GM19452 (cell line): ENCODE measurements at regions not wholly inside any gene's neighbourhood (a gene's known extent, or its start where the extent isn't known, plus 50 kb on each side); places are given as distances from the start of the nearest gene placed in this dataset.

Source experiments
- ATAC-seq: cut with Tn5 transposase; IDR thresholded peaks from one replicate; pipeline ENCODE4 v1.9.1; 2021; ENCODE audit not compliant: unreplicated experiment

- no peak for ATAC-seq
Measured at GRCh38 chr16:17877821-17878360, 407.1 kb upstream of the XYLT1 start.

DNA sequence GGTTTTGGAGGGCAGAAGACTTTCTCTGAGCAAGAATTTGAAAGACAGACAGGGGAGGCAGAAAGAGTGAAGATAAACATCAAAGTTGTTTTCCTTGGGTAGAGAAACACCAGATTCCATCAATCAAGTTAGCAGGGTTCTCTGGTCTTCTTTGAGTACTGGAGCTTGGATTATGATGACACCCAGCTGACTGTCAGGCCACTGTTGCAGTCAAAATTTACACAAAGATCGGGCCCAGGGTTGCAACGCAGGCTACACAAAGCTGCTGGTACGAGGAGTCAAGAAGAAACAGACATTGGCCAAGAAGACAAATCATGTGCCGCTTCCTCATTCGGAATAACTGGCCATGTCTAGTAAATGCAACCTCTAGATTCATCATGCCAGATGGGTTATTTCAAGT, 396.2 kb upstream of the XYLT1 start:
- no peak for ATAC-seq

GRCh38 chr16:17861981-17862479, 391.3 kb upstream of the XYLT1 start:
- no peak for ATAC-seq

DNA sequence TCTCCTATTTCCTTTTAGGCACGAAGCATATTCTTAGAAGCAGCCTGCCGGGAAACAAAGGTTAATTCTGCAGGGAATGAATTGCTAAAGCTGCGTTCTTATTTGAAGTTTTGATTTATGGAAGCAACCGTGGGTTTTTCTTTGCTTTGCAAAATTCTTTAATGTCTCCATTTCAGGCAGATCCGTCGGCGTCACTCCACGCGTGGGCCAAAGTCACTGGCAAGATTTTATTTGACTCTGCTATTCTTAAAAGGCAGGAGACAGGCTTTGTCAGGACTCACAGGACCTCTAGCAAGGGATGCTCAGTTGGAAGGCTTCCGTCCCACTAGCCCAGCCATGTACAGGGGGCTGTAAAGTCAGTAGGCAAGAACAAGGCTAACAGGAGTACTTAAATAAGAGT, 387.3 kb upstream of the XYLT1 start:
- ATAC-seq: no peak

GRCh38 chr16:17853958-17854357, 383.2 kb upstream of the XYLT1 start:
- no peak for ATAC-seq

GRCh38 chr16:17852977-17853702, 382.4 kb upstream of the XYLT1 start:
- ATAC-seq: no peak

DNA sequence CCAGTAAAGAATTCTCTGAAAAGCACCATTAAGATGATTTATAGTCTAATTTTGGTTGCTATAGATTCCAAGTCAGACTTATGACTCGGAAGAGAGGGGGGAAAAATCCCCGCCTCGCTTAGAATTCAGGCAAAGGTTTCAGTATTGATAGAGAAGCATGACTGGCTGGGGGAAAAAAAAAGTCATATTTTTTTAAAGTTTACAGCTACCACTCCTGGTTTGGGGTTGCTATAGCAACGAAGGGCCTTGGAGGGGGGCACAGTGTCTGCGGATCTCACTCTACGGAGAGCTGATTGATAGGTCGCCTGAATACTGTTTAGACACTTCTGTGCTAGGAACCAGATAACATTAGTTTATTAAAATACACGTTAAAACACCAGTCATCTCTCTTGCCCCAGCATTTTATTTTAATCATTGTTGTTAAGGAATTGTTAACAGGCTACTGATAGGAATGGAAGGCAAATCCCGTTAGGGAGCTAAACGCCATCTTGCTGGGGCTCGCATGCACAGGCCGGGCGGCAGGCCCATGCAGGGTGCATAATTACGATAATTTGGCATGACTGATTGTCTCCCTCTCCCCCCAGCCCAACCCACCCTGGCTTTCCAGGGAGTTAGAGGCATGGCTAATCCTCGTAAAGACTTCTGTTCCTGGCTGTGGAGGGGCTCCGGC, 380.0 kb upstream of the XYLT1 start:
- no peak for ATAC-seq

GRCh38 chr16:17847234-17847795, 376.6 kb upstream of the XYLT1 start:
- ATAC-seq: no peak

GRCh38 chr16:17846030-17846429, 375.3 kb upstream of the XYLT1 start:
- ATAC-seq: no peak

DNA sequence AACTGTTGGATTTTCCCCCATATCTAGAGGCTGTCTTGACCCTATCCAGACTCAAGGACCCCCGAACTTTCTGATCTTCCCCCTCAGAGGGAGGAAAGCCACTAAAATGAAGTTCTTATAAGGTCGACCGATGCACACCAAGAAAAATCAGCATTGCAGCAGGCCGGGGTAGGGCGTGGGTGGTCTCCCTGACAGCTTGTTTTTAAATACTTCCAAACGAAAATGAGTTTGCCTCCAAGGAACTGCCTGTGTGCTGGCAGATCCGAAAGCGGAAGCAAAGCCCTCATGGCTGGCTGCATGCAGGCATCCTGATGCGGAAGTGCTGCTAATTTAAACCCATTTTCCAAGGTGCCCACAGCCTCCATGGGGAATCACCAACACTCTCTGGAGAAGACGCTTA, 374.3 kb upstream of the XYLT1 start:
- no peak for ATAC-seq

DNA sequence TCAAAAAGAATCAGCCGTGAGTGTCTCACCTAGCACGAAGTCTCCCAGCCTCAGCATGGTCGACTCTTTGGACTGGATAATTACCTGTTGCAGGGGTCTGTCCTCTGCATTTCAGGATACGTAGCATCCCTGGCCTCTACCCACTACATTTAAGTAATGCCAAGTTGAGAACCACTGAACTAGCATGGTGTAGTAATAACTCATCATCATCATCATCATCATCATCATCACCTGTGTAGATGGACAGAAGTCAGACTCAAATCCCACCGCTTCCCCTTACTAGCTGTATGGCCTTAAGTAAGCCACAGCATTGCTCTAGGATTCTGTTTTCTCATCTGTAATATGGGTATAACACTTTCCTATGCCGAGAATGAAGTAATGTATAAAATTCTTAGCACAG, 373.1 kb upstream of the XYLT1 start:
- no peak for ATAC-seq

- ATAC-seq: no peak
Measured at GRCh38 chr16:17839907-17840306, 369.1 kb upstream of the XYLT1 start.

- no peak for ATAC-seq
Measured at GRCh38 chr16:17839272-17839671, 368.5 kb upstream of the XYLT1 start.

DNA sequence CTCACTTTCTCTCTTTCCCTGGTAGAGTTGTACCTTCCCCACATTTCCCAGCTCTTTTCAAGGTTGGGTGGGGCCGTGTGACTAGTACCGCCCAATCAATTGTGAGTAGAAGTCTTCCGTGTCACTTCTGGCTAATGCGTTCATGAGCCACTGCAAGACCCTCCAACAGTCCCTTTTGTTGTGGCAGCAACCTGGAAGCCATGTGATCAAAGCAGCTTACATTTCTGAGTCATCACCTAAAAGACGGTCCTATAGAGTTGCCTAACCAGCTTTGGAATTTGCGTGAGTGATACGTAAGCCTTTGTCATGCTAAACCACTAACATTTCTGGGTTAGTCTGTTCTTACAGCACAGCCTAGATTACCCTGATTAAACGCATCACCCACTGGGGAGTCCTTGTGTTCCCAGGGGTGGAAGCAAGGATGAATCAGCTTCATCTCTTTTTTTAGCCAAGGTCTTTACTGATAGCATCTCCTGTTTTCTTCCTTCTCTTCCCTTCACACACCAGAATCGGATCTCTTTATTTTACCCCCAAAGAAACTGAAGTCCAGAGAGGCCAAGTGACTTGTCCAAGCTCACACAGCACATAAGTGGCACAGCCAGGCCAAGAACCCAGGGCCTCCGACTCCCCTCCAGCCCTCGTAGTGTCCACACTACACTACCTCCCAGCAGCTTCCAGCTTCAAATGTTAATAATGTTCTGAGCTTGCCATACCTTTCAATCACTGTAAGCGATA, 366.3 kb upstream of the XYLT1 start:
- no peak for ATAC-seq

- no peak for ATAC-seq
Measured at GRCh38 chr16:17835118-17835876, 364.5 kb upstream of the XYLT1 start.

- no peak for ATAC-seq
Measured at GRCh38 chr16:17832738-17833137, 362.0 kb upstream of the XYLT1 start.

- ATAC-seq: no peak
Measured at GRCh38 chr16:17831330-17831729, 360.6 kb upstream of the XYLT1 start.

DNA sequence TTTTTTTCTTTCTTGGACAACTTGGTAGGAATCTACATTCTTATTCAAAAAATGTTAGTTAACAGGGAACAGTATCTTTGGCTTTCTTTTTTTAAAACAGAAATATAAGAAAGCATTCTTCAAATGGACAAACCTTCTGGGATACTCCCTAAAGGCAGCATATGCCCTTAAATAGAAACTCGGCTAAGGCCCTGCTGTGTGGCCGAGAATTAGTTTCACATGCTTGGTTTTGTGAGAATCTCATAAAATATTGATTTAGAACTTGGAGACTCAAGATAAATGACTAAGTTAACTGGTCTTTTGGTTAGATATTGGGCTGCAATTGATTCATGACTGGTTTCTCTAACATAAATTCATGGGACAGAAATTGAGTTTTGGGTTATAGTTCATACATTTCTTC, 359.9 kb upstream of the XYLT1 start:
- no peak for ATAC-seq

DNA sequence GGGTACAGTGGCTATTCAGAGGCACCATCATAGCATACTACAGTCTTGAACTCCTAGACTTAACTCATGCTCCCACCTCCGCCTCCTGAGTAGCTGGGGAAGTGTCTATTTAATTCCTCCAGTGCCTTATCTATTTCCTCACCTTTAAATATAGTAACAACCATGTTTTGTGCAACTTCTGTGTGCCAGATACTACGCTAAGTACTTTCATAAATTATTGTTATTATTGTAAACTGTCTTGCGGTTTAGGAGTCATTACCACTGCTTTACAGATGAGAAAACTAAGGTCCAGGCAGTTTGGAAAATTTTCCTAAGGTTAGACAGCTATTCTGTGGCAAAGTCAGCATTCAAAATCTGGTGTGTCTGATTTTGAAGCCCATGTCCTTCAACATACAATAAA, 359.1 kb upstream of the XYLT1 start:
- ATAC-seq: no peak

DNA sequence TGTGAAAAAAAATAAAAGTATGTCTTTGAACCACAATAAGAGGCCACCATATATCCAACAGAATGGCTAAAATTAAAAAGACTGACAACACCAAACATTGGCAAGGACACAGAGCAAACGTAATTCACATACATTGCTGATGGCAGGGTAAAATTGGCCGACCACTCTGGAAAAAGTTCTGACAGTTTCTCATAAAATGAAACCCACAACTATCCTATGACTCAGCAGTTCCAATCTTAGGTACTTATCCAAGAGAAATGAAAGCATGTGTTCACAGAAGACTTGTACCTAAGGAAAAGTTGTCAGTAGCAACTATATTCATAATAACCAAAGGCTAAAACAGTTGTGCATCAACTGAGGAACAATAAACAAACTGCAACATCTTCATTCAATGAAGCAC, 357.3 kb upstream of the XYLT1 start:
- ATAC-seq: no peak

- ATAC-seq: no peak
Measured at GRCh38 chr16:17827313-17827712, 356.6 kb upstream of the XYLT1 start.
